HL-60 (cell line): ENCODE measurements at regions not wholly inside any gene's neighbourhood (a gene's known extent, or its start where the extent isn't known, plus 50 kb on each side); places are given as distances from the start of the nearest gene placed in this dataset.
"Not testable (repeated sequence)": the region's sequence is repeated elsewhere in the genome, so short reads cannot be mapped to it uniquely, and the experiment has no call there.

Source experiments
- DNase-seq, 2 experiments: peaks; one replicate each; pipeline ENCODE4 v3.0.0-alpha.2; 2010 to 2020; ENCODE audit warnings: low read depth in 1 of 2, low spot score in 1 of 2
- H3K27ac ChIP-seq: fragments of 250-450 bp; sonication (Bioruptor Pico); replicated peaks from 2 replicates; pipeline ENCODE4 v1.5.1; 2020; ENCODE audit warnings: mild to moderate bottlenecking, moderate library complexity
- H3K27me3 ChIP-seq: fragments of 250-450 bp; sonication (Bioruptor Pico); 2 replicates; pipeline ENCODE4 v1.5.1; 2021; ENCODE audit warnings: mild to moderate bottlenecking, moderate library complexity; ENCODE audit not compliant: insufficient read depth, poor library complexity, severe bottlenecking
- H3K4me3 ChIP-seq: replicated peaks from 2 replicates; pipeline ENCODE4 v1.5.1; 2011; ENCODE audit warnings: mild to moderate bottlenecking, control low read depth, low read length; ENCODE audit not compliant: insufficient read depth
- CTCF ChIP-seq: IDR thresholded peaks from one replicate; pipeline ENCODE4 v1.5.1; 2011; ENCODE audit warnings: low read length, control low read depth, inconsistent platforms; ENCODE audit not compliant: insufficient read depth
- GABPA ChIP-seq: IDR thresholded peaks from 2 replicates; pipeline ENCODE4 v1.6.1; 2012; ENCODE audit warnings: low read depth
- POLR2AphosphoS5 ChIP-seq: IDR thresholded peaks from 2 replicates; pipeline ENCODE4 v1.6.1; 2012; ENCODE audit warnings: low read depth
- REST ChIP-seq: IDR thresholded peaks from 2 replicates; pipeline ENCODE4 v1.6.1; 2012; ENCODE audit warnings: low read depth; ENCODE audit not compliant: insufficient replicate concordance
- SPI1 ChIP-seq: IDR thresholded peaks from 2 replicates; pipeline ENCODE4 v1.6.1; 2012; ENCODE audit warnings: low read depth, mild to moderate bottlenecking, borderline replicate concordance

GRCh38 chr5:179442289-179442688, 97.0 kb upstream of the ADAMTS2 start:
- not testable (repeated sequence) for DNase-seq, H3K27me3 ChIP-seq, H3K27ac ChIP-seq, H3K4me3 ChIP-seq

GRCh38 chr5:179439181-179439985, 94.1 kb upstream of the ADAMTS2 start:
- Histone ChIP-seq H3K27me3 (no peaks in the 10 kb centered on the region), H3K4me3 (no peak overlapping the region), H3K27ac (no peak overlapping the region)
- DNase-seq: no peak
- TF ChIP-seq CTCF (no peak), GABPA (no peak), REST (no peak), SPI1 (no peak), POLR2AphosphoS5 (no peak)

GRCh38 chr5:179438461-179438860, 93.2 kb upstream of the ADAMTS2 start:
- Histone ChIP-seq H3K27me3 (no peaks in the 10 kb centered on the region), H3K4me3 (no peak overlapping the region), H3K27ac (no peak overlapping the region)
- no peak for DNase-seq
- TF ChIP-seq GABPA (no peak), POLR2AphosphoS5 (no peak), SPI1 (no peak), CTCF (no peak), REST (no peak)

- H3K27ac ChIP-seq: no peak overlapping the region
- H3K4me3 ChIP-seq: no peak overlapping the region
- no peak for DNase-seq
- H3K27me3 ChIP-seq: no peaks in the 10 kb centered on the region
- TF ChIP-seq GABPA (no peak), SPI1 (no peak), REST (no peak), CTCF (no peak), POLR2AphosphoS5 (no peak)
These were observed 92.8 kb upstream of the ADAMTS2 start for GRCh38 chr5:179438011-179438441.
